ENCODE measurements at regions not wholly inside any gene's neighbourhood (a gene's known extent, or its start where the extent isn't known, plus 50 kb on each side); places are given as distances from the start of the nearest gene placed in this dataset.

DNA sequence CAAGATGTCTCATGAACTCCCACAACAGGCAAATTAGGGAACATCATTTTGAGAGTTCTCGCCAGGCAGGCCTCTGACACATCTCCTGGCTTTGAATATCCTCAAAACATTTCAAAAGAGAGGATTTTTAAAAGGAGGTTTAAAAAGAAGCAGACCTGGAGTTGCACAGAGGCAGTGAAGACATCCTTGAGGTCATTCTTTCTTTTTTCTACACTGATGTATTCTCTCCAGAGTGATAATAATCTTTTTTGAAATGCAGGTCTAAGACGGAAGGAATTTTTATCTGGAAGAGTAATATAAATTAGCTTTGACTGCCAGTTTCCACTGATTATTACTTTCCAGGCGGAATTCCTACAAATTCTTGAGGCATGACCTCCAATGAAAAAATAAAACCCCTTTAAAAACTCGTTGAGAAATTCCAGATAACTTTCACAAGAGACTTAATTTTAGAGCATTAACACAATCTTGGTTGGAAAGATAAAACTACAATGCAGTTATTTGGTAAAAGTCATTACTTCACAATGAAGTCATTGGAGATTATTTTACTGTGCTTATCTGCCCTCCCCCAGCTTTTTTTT lies 125.0 kb downstream of the LYPLAL1 start:
- Histone ChIP-seq H2AK5ac (ENCODE audit: low read depth, low read length) (no peak overlapping the region), H3K56ac (replicated peaks; ENCODE audit: insufficient read length, low read depth, low read length) (no peak overlapping the region), H3K4me3 (ENCODE audit: extremely low read depth in 1 of 4, insufficient read depth in 2 of 4, low read depth in 3 of 4, low read length in 4 of 4) (no peak overlapping the region), H3K14ac (ENCODE audit: insufficient read length) (no peak overlapping the region), H2BK120ac (replicated peaks; ENCODE audit: low read depth, low read length) (no peak overlapping the region), H4K20me1 (replicated peaks in 1 of 2; ENCODE audit: control insufficient read depth in 1 of 2, insufficient read depth in 2 of 2, low read length in 2 of 2) (no peaks in the 10 kb centered on the region), H3K36me3 (ENCODE audit: control insufficient read depth in 2 of 4, insufficient read depth in 4 of 4, low read length in 3 of 4) (no peaks in the 10 kb centered on the region), H3K9ac (replicated peaks in 1 of 4; ENCODE audit: extremely low read depth in 1 of 4, low read depth in 3 of 4, low read length in 3 of 4) (no peak overlapping the region), H3K4me1 (replicated peaks in 1 of 4; ENCODE audit: control insufficient read depth in 3 of 4, insufficient read depth in 4 of 4, low read length in 3 of 4) (no peaks in the 10 kb centered on the region), H2BK15ac (ENCODE audit: low read length) (no peak overlapping the region), H3K23ac (ENCODE audit: insufficient read length) (no peak overlapping the region), H4K5ac (ENCODE audit: insufficient read length, low read depth, low read length) (no peak overlapping the region), H2BK12ac (ENCODE audit: low read depth, low read length) (no peak overlapping the region), H3K79me2 (ENCODE audit: control insufficient read depth in 1 of 2, insufficient read depth in 2 of 2, low read length in 2 of 2) (no peaks in the 10 kb centered on the region), H2BK20ac (ENCODE audit: low read length) (no peak overlapping the region), H3K4me2 (ENCODE audit: insufficient read depth in 1 of 2, low read depth in 2 of 2, low read length in 2 of 2) (no peak overlapping the region), H3K27ac (ENCODE audit: low read depth, low read length) (no peak overlapping the region), H4K8ac (ENCODE audit: extremely low read depth, insufficient read depth, low read length) (no peak overlapping the region), H2BK5ac (ENCODE audit: low read depth, low read length) (no peak overlapping the region), H4K91ac (replicated peaks; ENCODE audit: insufficient read length, low read length) (no peak overlapping the region), H3K18ac (ENCODE audit: extremely low read depth, low read length) (no peak overlapping the region), H3K27me3 (replicated peaks in 1 of 4; ENCODE audit: control insufficient read depth in 3 of 4, extremely low read depth in 1 of 4, insufficient read depth in 3 of 4, low read length in 3 of 4) (no peaks in the 10 kb centered on the region), H3K23me2 (ENCODE audit: low read depth, low read length) (no peaks in the 10 kb centered on the region), H2AFZ (ENCODE audit: low read length) (no peak overlapping the region), H3K9me3 (ENCODE audit: insufficient read depth in 2 of 2, low read depth in 1 of 2, low read length in 1 of 2) (no peaks in the 10 kb centered on the region), H3K4ac (replicated peaks; ENCODE audit: insufficient read length, low read depth, low read length) (no peak overlapping the region), H3K79me1 (ENCODE audit: low read depth, low read length) (no peaks in the 10 kb centered on the region)
- ChIA-PET CTCF (ENCODE audit: partially characterized antibody) (no interaction called here), POLR2A (ENCODE audit: partially characterized antibody) (no interaction called here)
- DNase-seq (ENCODE audit: low read depth in 1 of 2, low spot score in 2 of 2) (no peak), FAIRE-seq (no peak)
- WGBS, 2 experiments (ENCODE audit: extremely low coverage in 1 of 2, insufficient coverage in 1 of 2, insufficient read length in 1 of 2, insufficient replicate concordance in 2 of 2, low coverage in 1 of 2, low lambda C conversion rate in 2 of 2, missing lambda C conversion rate in 1 of 2) = 91% methylated on average over 4 of the region's 4 CpGs; no CpG with 5 or more reads in 1 of the 2 experiments
- TF ChIP-seq, protein P1, sequence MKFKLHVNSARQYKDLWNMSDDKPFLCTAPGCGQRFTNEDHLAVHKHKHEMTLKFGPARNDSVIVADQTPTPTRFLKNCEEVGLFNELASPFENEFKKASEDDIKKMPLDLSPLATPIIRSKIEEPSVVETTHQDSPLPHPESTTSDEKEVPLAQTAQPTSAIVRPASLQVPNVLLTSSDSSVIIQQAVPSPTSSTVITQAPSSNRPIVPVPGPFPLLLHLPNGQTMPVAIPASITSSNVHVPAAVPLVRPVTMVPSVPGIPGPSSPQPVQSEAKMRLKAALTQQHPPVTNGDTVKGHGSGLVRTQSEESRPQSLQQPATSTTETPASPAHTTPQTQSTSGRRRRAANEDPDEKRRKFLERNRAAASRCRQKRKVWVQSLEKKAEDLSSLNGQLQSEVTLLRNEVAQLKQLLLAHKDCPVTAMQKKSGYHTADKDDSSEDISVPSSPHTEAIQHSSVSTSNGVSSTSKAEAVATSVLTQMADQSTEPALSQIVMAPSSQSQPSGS (IDR thresholded peaks at IDR 0.05; ENCODE audit: low read length) = no peak
- TF ChIP-seq HDAC2 (IDR thresholded peaks at IDR 0.05; ENCODE audit: borderline replicate concordance in 1 of 2, low read depth in 2 of 2, low read length in 2 of 2) (no peak), JUN (IDR thresholded peaks at IDR 0.05; ENCODE audit: low read depth, low read length) (no peak), POLR2A (IDR thresholded peaks at IDR 0.05; ENCODE audit: control extremely low read depth in 1 of 2, low read depth in 2 of 2, low read length in 2 of 2) (no peak), POLR2AphosphoS5 (IDR thresholded peaks at IDR 0.05; ENCODE audit: low read depth, low read length) (no peak), CBX5 (IDR thresholded peaks at IDR 0.05; ENCODE audit: low read depth, low read length) (no peak), SIX5 (IDR thresholded peaks at IDR 0.05; ENCODE audit: low read depth, low read length) (no peak), SP2 (IDR thresholded peaks at IDR 0.05; ENCODE audit: low read length) (no peak), JUND (IDR thresholded peaks at IDR 0.05; ENCODE audit: low read length) (no peak), CHD2 (IDR thresholded peaks at IDR 0.05; ENCODE audit: low read length) (no peak), FOSL1 (IDR thresholded peaks at IDR 0.05; ENCODE audit: insufficient read depth, low read depth, low read length) (no peak)
- TF ChIP-seq, protein P2, sequence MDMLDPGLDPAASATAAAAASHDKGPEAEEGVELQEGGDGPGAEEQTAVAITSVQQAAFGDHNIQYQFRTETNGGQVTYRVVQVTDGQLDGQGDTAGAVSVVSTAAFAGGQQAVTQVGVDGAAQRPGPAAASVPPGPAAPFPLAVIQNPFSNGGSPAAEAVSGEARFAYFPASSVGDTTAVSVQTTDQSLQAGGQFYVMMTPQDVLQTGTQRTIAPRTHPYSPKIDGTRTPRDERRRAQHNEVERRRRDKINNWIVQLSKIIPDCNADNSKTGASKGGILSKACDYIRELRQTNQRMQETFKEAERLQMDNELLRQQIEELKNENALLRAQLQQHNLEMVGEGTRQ (IDR thresholded peaks at IDR 0.05; ENCODE audit: low read length) = no peak
